NCI-H1694 (cell line): ENCODE measurements at regions not wholly inside any gene's neighbourhood (a gene's known extent, or its start where the extent isn't known, plus 50 kb on each side); places are given as distances from the start of the nearest gene placed in this dataset.

Experiments used
- DNase-seq: peaks from one replicate; lab custom pipeline; 2025; lab: John Stamatoyannopoulos, UW

DNA sequence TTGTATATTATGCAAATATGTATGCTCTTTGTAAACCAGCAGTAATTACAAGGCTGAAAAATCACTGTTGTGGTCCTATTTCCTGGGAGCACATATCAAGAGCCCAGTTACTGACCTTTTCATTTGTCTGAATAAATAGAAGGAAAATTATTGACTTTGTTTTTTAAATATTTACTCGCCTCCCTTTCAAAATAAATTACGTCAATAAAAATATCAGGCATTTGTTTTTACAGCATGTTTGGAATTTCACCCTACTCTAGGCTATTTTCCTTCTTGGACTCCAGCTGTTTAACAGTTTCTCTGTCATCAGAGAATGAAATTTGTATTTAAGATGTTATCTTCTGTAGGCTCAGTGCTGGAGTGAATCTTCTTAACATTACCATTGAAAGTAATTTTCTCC, 59.9 kb upstream of the LRATD1 start:
- DNase-seq = no peak

DNA sequence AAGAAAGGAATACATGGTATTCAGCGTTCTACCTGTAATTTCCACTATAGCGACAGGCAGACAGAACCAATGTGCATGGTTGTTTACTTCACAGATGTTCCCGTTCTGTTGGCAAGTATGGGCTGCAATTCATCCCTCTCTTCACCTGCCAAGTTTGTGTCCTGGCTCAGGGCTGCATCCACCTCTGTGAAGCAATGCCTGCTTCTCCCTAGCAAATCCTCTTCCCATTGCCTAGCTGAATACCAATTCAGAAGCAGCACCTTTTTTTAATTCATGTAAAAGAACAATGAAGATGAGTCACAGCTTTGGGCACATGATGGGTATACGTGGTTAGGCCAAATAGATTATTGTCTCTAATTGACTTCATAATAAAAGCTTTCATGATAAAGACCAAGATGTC, 54.7 kb upstream of the LRATD1 start:
- DNase-seq = no peak
